Thoracic aorta (tissue), 2 donors: ENCODE measurements at regions not wholly inside any gene's neighbourhood (a gene's known extent, or its start where the extent isn't known, plus 50 kb on each side); places are given as distances from the start of the nearest gene placed in this dataset.
"Not testable (repeated sequence)": the region's sequence is repeated elsewhere in the genome, so short reads cannot be mapped to it uniquely, and the experiment has no call there.

Source experiments
- ATAC-seq: fragments of 150-250 bp; one replicate; pipeline ENCODE4 v1.8.0; 2017; ENCODE audit warnings: low read depth; ENCODE audit not compliant: insufficient number of reproducible peaks, low FRiP score
- DNase-seq: peaks from one replicate; pipeline ENCODE4 v3.0.0-alpha.2; 2020; ENCODE audit warnings: low spot score
- H3K27ac ChIP-seq, 2 donors: fragments of 200-600 bp; sonication (generic); 1 replicate in 1 of 2; 2 replicates in 1 of 2; pipeline ENCODE4 v1.5.1; 2016; ENCODE audit warnings: mild to moderate bottlenecking in 2 of 2, moderate library complexity in 2 of 2
- H3K27me3 ChIP-seq: fragments of 200-600 bp; sonication (generic); replicated peaks from 2 replicates; pipeline ENCODE4 v1.6.0; 2016; ENCODE audit warnings: mild to moderate bottlenecking; ENCODE audit not compliant: insufficient read depth
- H3K36me3 ChIP-seq: fragments of 200-600 bp; sonication (generic); one replicate; pipeline ENCODE4 v1.5.1; 2016
- H3K4me1 ChIP-seq, 2 donors: fragments of 200-600 bp; sonication (generic); 1 replicate in 1 of 2; 2 replicates in 1 of 2; pipeline versions ENCODE4 v1.5.1 to v1.6.0; 2016; ENCODE audit warnings: low read depth in 2 of 2, mild to moderate bottlenecking in 1 of 2; ENCODE audit not compliant: control insufficient read depth in 1 of 2
- H3K4me3 ChIP-seq: fragments of 200-600 bp; sonication (generic); 2 replicates; pipeline ENCODE4 v1.5.1; 2016; ENCODE audit warnings: mild to moderate bottlenecking
- H3K9me3 ChIP-seq: fragments of 200-600 bp; sonication (generic); 2 replicates; pipeline ENCODE4 v1.5.1; 2016
- CTCF ChIP-seq: fragments of 200-600 bp; sonication (generic); IDR thresholded peaks from one replicate; pipeline ENCODE4 v1.5.1; 2019; ENCODE audit warnings: antibody characterized with exemption

GRCh38 chr7:57775396-57776088 lies 325.6 kb downstream of the ZNF716 start:
- no peak for TF ChIP-seq CTCF

GRCh38 chr7:57776136-57776856 lies 326.3 kb downstream of the ZNF716 start:
- H3K27ac ChIP-seq, DNase-seq, H3K27me3 ChIP-seq, ATAC-seq, H3K9me3 ChIP-seq, H3K4me3 ChIP-seq, H3K36me3 ChIP-seq, H3K4me1 ChIP-seq: not testable (repeated sequence)

More at GRCh38 chr7:57775396-57776088, 325.6 kb downstream of the ZNF716 start:
- Histone ChIP-seq H3K36me3 (no peaks in the 10 kb centered on the region), H3K9me3 (peaks cover 3% of the 10 kb centered on the region), H3K27ac (no peak overlapping the region), H3K4me1 (no peaks in the 10 kb centered on the region), H3K27me3 (no peaks in the 10 kb centered on the region), H3K4me3 (no peak overlapping the region)
- ATAC-seq: no peak
- DNase-seq: no peak

- no peak for ATAC-seq
- H3K4me3 ChIP-seq: no peak overlapping the region
- TF ChIP-seq CTCF: no peak
Observed at GRCh38 chr7:57789130-57789529, 339.2 kb downstream of the ZNF716 start.

GRCh38 chr7:57819491-57819981 lies 369.6 kb downstream of the ZNF716 start:
- no peak for TF ChIP-seq CTCF
- Histone ChIP-seq H3K27me3 (no peaks in the 10 kb centered on the region), H3K27ac (no peak overlapping the region), H3K4me1 (no peaks in the 10 kb centered on the region), H3K4me3 (no peak overlapping the region), H3K9me3 (no peaks in the 10 kb centered on the region), H3K36me3 (no peaks in the 10 kb centered on the region)
- DNase-seq (no peak), ATAC-seq (no peak)

More at GRCh38 chr7:57789130-57789529, 339.2 kb downstream of the ZNF716 start:
- no peak for DNase-seq
- Histone ChIP-seq H3K27ac (no peak overlapping the region), H3K4me1 (no peaks in the 10 kb centered on the region), H3K9me3 (no peaks in the 10 kb centered on the region), H3K36me3 (no peaks in the 10 kb centered on the region), H3K27me3 (no peaks in the 10 kb centered on the region)

- TF ChIP-seq CTCF: no peak
Observed at GRCh38 chr7:57820477-57820876, 370.5 kb downstream of the ZNF716 start.

More at GRCh38 chr7:57820477-57820876, 370.5 kb downstream of the ZNF716 start:
- Histone ChIP-seq H3K27me3 (no peaks in the 10 kb centered on the region), H3K36me3 (no peaks in the 10 kb centered on the region), H3K4me1 (no peaks in the 10 kb centered on the region), H3K9me3 (no peaks in the 10 kb centered on the region), H3K4me3 (no peak overlapping the region), H3K27ac (no peak overlapping the region)
- DNase-seq: no peak
- no peak for ATAC-seq
